ENCODE measurements at regions not wholly inside any gene's neighbourhood (a gene's known extent, or its start where the extent isn't known, plus 50 kb on each side); places are given as distances from the start of the nearest gene placed in this dataset.

- peak in 1 of 5 donors; percentile 4 for DNase-seq
- Mint-ChIP-seq H3K4me3 (no peak overlapping the region), H3K27ac (peak overlapping the region in 1 of 7 donors; percentile 30), H3K9me3 (peaks cover 0 to 4% (median 0%) of the 10 kb centered on the region in 8 donors), H3K4me1 (no peaks in the 10 kb centered on the region), H3K36me3 (no peaks in the 10 kb centered on the region), H3K27me3 (peaks cover 1 to 16% of the 10 kb centered on the region in 2 donors)
- Histone ChIP-seq H3K4me3 (ENCODE audit: low read length in 2 of 2) (no peak overlapping the region), H3K36me3 (ENCODE audit: insufficient read depth, low read length) (no peaks in the 10 kb centered on the region), H3K27me3 (ENCODE audit: insufficient read depth, low read length) (no peaks in the 10 kb centered on the region), H3K4me1 (ENCODE audit: insufficient read depth, low read length) (no peaks in the 10 kb centered on the region), H3K9me3 (ENCODE audit: control insufficient read depth in 1 of 2, low read length in 2 of 2) (no peaks in the 10 kb centered on the region), H3K27ac (ENCODE audit: low read depth, low read length) (no peak overlapping the region)
- POLR2A ChIA-PET (ENCODE audit: partially characterized antibody): interaction anchor here (1.2 kb wide), 1 partner anchor 464 kb away, joined by 3 read pairs; no protein-coding TSS in a partner anchor
- CTCF ChIA-PET (ENCODE audit: partially characterized antibody): interaction anchor here (0.8 to 3.7 kb wide), 10 partner anchors 9 to 493 kb away, joined by 3 to 16 read pairs (median 3); partner anchors contain the start of gene ZBP1
- intact Hi-C loops (cut with micrococcal nuclease): loop anchor here (10.0 kb wide), 1 partner anchor 492 kb away; no protein-coding TSS in a partner anchor
Observed at GRCh38 chr20:58086763-58087561, 141.5 kb downstream of the ANKRD60 start.

GRCh38 chr20:58084966-58085365, 143.5 kb downstream of the ANKRD60 start:
- ChIA-PET CTCF (ENCODE audit: partially characterized antibody) (interaction anchor here (3.7 kb wide), 1 partner anchor 431 kb away, joined by 15 read pairs; no protein-coding TSS in a partner anchor), POLR2A (ENCODE audit: partially characterized antibody) (no interaction called here)
- Mint-ChIP-seq H3K27ac (no peak overlapping the region), H3K27me3 (peaks cover 1 to 17% of the 10 kb centered on the region in 2 donors), H3K9me3 (no peaks in the 10 kb centered on the region), H3K36me3 (no peaks in the 10 kb centered on the region), H3K4me1 (no peaks in the 10 kb centered on the region), H3K4me3 (no peak overlapping the region)
- Histone ChIP-seq H3K27ac (ENCODE audit: low read depth, low read length) (no peak overlapping the region), H3K4me1 (ENCODE audit: insufficient read depth, low read length) (no peaks in the 10 kb centered on the region), H3K36me3 (ENCODE audit: insufficient read depth, low read length) (no peaks in the 10 kb centered on the region), H3K4me3 (ENCODE audit: low read length in 2 of 2) (no peak overlapping the region), H3K9me3 (ENCODE audit: control insufficient read depth in 1 of 2, low read length in 2 of 2) (no peaks in the 10 kb centered on the region), H3K27me3 (ENCODE audit: insufficient read depth, low read length) (no peaks in the 10 kb centered on the region)
- intact Hi-C loops (cut with micrococcal nuclease): loop anchor here (10.0 kb wide), 1 partner anchor 490 kb away; no protein-coding TSS in a partner anchor
- no peak for DNase-seq

- Histone ChIP-seq H3K27me3 (ENCODE audit: insufficient read depth, low read length) (no peaks in the 10 kb centered on the region), H3K4me3 (ENCODE audit: low read length in 2 of 2) (no peak overlapping the region), H3K27ac (ENCODE audit: low read depth, low read length) (no peak overlapping the region), H3K9me3 (ENCODE audit: control insufficient read depth in 1 of 2, low read length in 2 of 2) (no peaks in the 10 kb centered on the region), H3K36me3 (ENCODE audit: insufficient read depth, low read length) (no peaks in the 10 kb centered on the region), H3K4me1 (ENCODE audit: insufficient read depth, low read length) (no peaks in the 10 kb centered on the region)
- Mint-ChIP-seq H3K4me3 (peak overlapping the region in 1 of 8 donors; percentile 11), H3K9me3 (no peaks in the 10 kb centered on the region), H3K4me1 (no peaks in the 10 kb centered on the region), H3K36me3 (no peaks in the 10 kb centered on the region), H3K27ac (no peak overlapping the region), H3K27me3 (peaks cover 1 to 18% of the 10 kb centered on the region in 2 donors)
- CTCF ChIA-PET (ENCODE audit: partially characterized antibody): no interaction called here
- DNase-seq: no peak
- intact Hi-C loops (cut with micrococcal nuclease): loop anchor here (10.0 kb wide), 1 partner anchor 490 kb away; no protein-coding TSS in a partner anchor
- POLR2A ChIA-PET (ENCODE audit: partially characterized antibody): no interaction called here
Observed at GRCh38 chr20:58084566-58084965, 143.9 kb downstream of the ANKRD60 start.

- no peak overlapping the region for H3K4me3 ChIP-seq (ENCODE audit: low read length in 2 of 2)
- H3K4me3 Mint-ChIP-seq: no peak overlapping the region
- no peak overlapping the region for H3K27ac Mint-ChIP-seq
- no peaks in the 10 kb centered on the region for H3K36me3 Mint-ChIP-seq
- H3K27me3 Mint-ChIP-seq: peaks cover 6 to 19% of the 10 kb centered on the region in 2 donors
- ChIA-PET POLR2A (ENCODE audit: partially characterized antibody) (no interaction called here), CTCF (ENCODE audit: partially characterized antibody) (no interaction called here)
- H3K9me3 Mint-ChIP-seq: no peaks in the 10 kb centered on the region
- H3K27ac ChIP-seq (ENCODE audit: low read depth, low read length): no peak overlapping the region
- intact Hi-C loops (cut with micrococcal nuclease): loop anchor here (10.0 kb wide), 1 partner anchor 487 kb away; no protein-coding TSS in a partner anchor
- H3K4me1 Mint-ChIP-seq: no peaks in the 10 kb centered on the region
- no peaks in the 10 kb centered on the region for H3K9me3 ChIP-seq (ENCODE audit: control insufficient read depth in 1 of 2, low read length in 2 of 2)
- H3K4me1 ChIP-seq (ENCODE audit: insufficient read depth, low read length): no peaks in the 10 kb centered on the region
- DNase-seq: no peak
- no peaks in the 10 kb centered on the region for H3K27me3 ChIP-seq (ENCODE audit: insufficient read depth, low read length)
- no peaks in the 10 kb centered on the region for H3K36me3 ChIP-seq (ENCODE audit: insufficient read depth, low read length)
Observed at GRCh38 chr20:58081846-58082245, 146.6 kb downstream of the ANKRD60 start.

- H3K9me3 ChIP-seq (ENCODE audit: control insufficient read depth in 1 of 2, low read length in 2 of 2): no peaks in the 10 kb centered on the region
- intact Hi-C loops (cut with micrococcal nuclease): no loop called here
- H3K27me3 ChIP-seq (ENCODE audit: insufficient read depth, low read length): no peaks in the 10 kb centered on the region
- Mint-ChIP-seq H3K36me3 (no peaks in the 10 kb centered on the region), H3K4me3 (no peak overlapping the region), H3K27me3 (peaks cover 10 to 26% of the 10 kb centered on the region in 2 donors), H3K4me1 (peaks cover 0 to 9% (median 5%) of the 10 kb centered on the region in 4 donors), H3K9me3 (no peaks in the 10 kb centered on the region), H3K27ac (no peak overlapping the region)
- no peak for DNase-seq
- H3K4me3 ChIP-seq (ENCODE audit: low read length in 2 of 2): no peak overlapping the region
- H3K36me3 ChIP-seq (ENCODE audit: insufficient read depth, low read length): no peaks in the 10 kb centered on the region
- ChIA-PET POLR2A (ENCODE audit: partially characterized antibody) (no interaction called here), CTCF (ENCODE audit: partially characterized antibody) (no interaction called here)
- no peak overlapping the region for H3K27ac ChIP-seq (ENCODE audit: low read depth, low read length)
- peaks cover 5% of the 10 kb centered on the region for H3K4me1 ChIP-seq (ENCODE audit: insufficient read depth, low read length)
Observed at GRCh38 chr20:58078741-58079522, 149.5 kb downstream of the ANKRD60 start.

- H3K27ac Mint-ChIP-seq: no peak overlapping the region
Observed at GRCh38 chr20:58077282-58077681, 151.2 kb downstream of the ANKRD60 start.

GRCh38 chr20:58076405-58076804, 152.0 kb downstream of the ANKRD60 start:
- H3K27me3 Mint-ChIP-seq: peaks cover 14 to 24% of the 10 kb centered on the region in 2 donors
- Histone ChIP-seq H3K4me1 (ENCODE audit: insufficient read depth, low read length) (peaks cover 5% of the 10 kb centered on the region), H3K4me3 (ENCODE audit: low read length in 2 of 2) (no peak overlapping the region), H3K27me3 (ENCODE audit: insufficient read depth, low read length) (no peaks in the 10 kb centered on the region), H3K9me3 (ENCODE audit: control insufficient read depth in 1 of 2, low read length in 2 of 2) (no peaks in the 10 kb centered on the region), H3K36me3 (ENCODE audit: insufficient read depth, low read length) (no peaks in the 10 kb centered on the region), H3K27ac (ENCODE audit: low read depth, low read length) (no peak overlapping the region)
- H3K27ac Mint-ChIP-seq: no peak overlapping the region
- H3K36me3 Mint-ChIP-seq: no peaks in the 10 kb centered on the region
- no peak for DNase-seq
- POLR2A ChIA-PET (ENCODE audit: partially characterized antibody): no interaction called here
- peaks cover 0 to 11% (median 5%) of the 10 kb centered on the region in 4 donors for H3K4me1 Mint-ChIP-seq
- CTCF ChIA-PET (ENCODE audit: partially characterized antibody): no interaction called here
- no peaks in the 10 kb centered on the region for H3K9me3 Mint-ChIP-seq
- no peak overlapping the region for H3K4me3 Mint-ChIP-seq
- intact Hi-C loops (cut with micrococcal nuclease): no loop called here

More at GRCh38 chr20:58077282-58077681, 151.2 kb downstream of the ANKRD60 start:
- Histone ChIP-seq H3K27me3 (ENCODE audit: insufficient read depth, low read length) (no peaks in the 10 kb centered on the region), H3K4me3 (ENCODE audit: low read length in 2 of 2) (no peak overlapping the region), H3K4me1 (ENCODE audit: insufficient read depth, low read length) (peaks cover 5% of the 10 kb centered on the region), H3K27ac (ENCODE audit: low read depth, low read length) (no peak overlapping the region), H3K9me3 (ENCODE audit: control insufficient read depth in 1 of 2, low read length in 2 of 2) (no peaks in the 10 kb centered on the region), H3K36me3 (ENCODE audit: insufficient read depth, low read length) (no peaks in the 10 kb centered on the region)
- no peak overlapping the region for H3K4me3 Mint-ChIP-seq
- H3K4me1 Mint-ChIP-seq: peaks cover 0 to 11% (median 5%) of the 10 kb centered on the region in 4 donors
- intact Hi-C loops (cut with micrococcal nuclease): no loop called here
- H3K36me3 Mint-ChIP-seq: no peaks in the 10 kb centered on the region
- peaks cover 14 to 26% of the 10 kb centered on the region in 2 donors for H3K27me3 Mint-ChIP-seq
- no peak for DNase-seq
- ChIA-PET CTCF (ENCODE audit: partially characterized antibody) (no interaction called here), POLR2A (ENCODE audit: partially characterized antibody) (no interaction called here)
- H3K9me3 Mint-ChIP-seq: no peaks in the 10 kb centered on the region
